Activated naive CD8-positive, alpha-beta T cell treated with anti-CD3 and anti-CD28 coated beads, Interleukin-2, amount 10 ng/mL, durations not matched to agents 7 days and 5 days (primary cell): ENCODE measurements at regions not wholly inside any gene's neighbourhood (a gene's known extent, or its start where the extent isn't known, plus 50 kb on each side); places are given as distances from the start of the nearest gene placed in this dataset.

ENCODE experiments used
- ATAC-seq: fragments of 150-1000 bp; cut with Tn5 transposase; one replicate; pipeline ENCODE4 v1.10.0; 2021; ENCODE audit warnings: low read depth, moderate library complexity
- POLR2A ChIA-PET: fragments of 350-600 bp; sonication (Branson Sonifier 250); formaldehyde crosslinking; loops from one replicate; lab custom pipeline; 2021; ENCODE audit warnings: antibody characterized with exemption; lab: Charles Lee
- DNase-seq: peaks from one replicate; pipeline ENCODE4 v3.0.0; 2021
- H3K27ac Mint-ChIP-seq: one replicate; pipeline ENCODE4 v1.8.0; 2022; ENCODE audit warnings: mild to moderate bottlenecking, mixed read lengths
- H3K27me3 Mint-ChIP-seq: one replicate; pipeline ENCODE4 v1.8.0; 2022; ENCODE audit warnings: mild to moderate bottlenecking, moderate library complexity, mixed read lengths
- H3K36me3 Mint-ChIP-seq: one replicate; pipeline ENCODE4 v1.8.0; 2021; ENCODE audit warnings: mild to moderate bottlenecking, mixed read lengths
- H3K4me1 Mint-ChIP-seq: one replicate; pipeline ENCODE4 v1.8.0; 2021; ENCODE audit warnings: mixed read lengths
- H3K4me3 Mint-ChIP-seq: one replicate; pipeline ENCODE4 v1.8.0; 2022; ENCODE audit warnings: mild to moderate bottlenecking, moderate library complexity, mixed read lengths
- H3K9me3 Mint-ChIP-seq: one replicate; pipeline ENCODE4 v1.8.0; 2021; ENCODE audit warnings: mixed read lengths

DNA sequence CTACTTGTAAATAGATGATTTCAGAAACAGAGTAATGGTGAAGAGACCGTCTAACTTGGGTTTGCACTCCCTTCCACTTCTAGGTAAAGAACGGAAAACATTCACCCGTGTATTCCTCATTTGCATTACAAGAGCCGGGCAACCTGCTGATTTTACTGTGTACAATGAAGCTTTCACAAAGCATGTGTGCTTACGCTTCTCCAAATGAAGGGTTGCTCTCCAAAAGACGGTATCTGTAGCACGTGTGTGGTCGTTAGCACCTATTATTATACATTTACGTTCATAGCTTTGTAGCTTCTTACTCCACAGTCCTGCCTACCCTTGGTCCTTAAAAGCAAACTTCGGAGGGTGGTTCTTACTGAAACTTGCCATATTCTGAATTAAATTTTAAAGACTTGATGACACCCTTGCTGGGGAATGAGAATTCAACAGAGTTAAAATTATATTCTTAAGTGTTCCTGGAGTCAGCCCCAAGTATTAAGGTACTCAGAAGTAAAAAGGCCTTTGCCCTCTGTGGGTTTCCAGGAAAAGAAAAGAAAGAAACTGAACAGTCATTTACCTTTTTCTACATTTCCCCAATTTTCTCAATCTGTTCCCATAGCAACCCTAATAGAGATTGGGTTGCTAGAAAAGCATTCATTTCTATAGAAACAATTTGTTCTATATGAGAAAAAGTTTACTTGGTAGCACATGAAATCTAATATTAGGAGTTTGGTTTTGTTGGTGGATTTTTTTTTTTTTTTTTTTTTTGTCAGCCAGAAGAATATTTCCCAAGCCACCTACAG, 61.9 kb upstream of the KCNG1 start:
- Mint-ChIP-seq H3K36me3 (no peaks in the 10 kb centered on the region), H3K4me1 (peaks cover 2% of the 10 kb centered on the region), H3K27me3 (peaks cover 18% of the 10 kb centered on the region), H3K9me3 (no peaks in the 10 kb centered on the region), H3K27ac (no peak overlapping the region), H3K4me3 (no peak overlapping the region)
- ATAC-seq (no peak), DNase-seq (no peak)
- POLR2A ChIA-PET, result interaction anchor here (0.7 kb wide), 1 partner anchor 59 kb away, joined by 3 read pairs; no protein-coding TSS in a partner anchor

DNA sequence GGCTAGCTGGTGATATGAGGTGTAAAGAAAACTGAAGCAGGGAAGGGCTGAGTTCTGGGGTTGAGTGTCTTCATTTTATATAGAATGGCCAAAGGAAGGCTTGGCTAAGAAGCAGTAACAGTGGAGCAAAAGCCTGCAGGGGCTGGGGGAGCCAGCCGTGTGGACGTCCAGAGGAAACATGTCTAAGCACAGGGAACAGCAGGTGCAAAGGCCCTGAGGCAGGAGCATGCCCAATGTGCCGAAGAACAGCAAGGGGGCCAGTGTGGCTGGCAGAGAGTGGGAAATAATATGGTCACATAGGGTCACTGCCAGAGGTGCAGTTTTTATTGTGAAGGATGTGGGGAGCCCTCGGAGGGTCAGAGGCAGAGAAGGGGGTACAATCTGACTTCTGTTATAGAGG, 60.5 kb upstream of the KCNG1 start:
- Mint-ChIP-seq H3K27me3 (peaks cover 19% of the 10 kb centered on the region), H3K27ac (no peak overlapping the region), H3K36me3 (no peaks in the 10 kb centered on the region), H3K4me3 (no peak overlapping the region), H3K4me1 (peaks cover 2% of the 10 kb centered on the region), H3K9me3 (no peaks in the 10 kb centered on the region)
- ATAC-seq, result no peak
- POLR2A ChIA-PET, result no interaction called here
- DNase-seq, result no peak

- no peak for ATAC-seq
- no peak for DNase-seq
- peaks cover 19% of the 10 kb centered on the region for H3K27me3 Mint-ChIP-seq
- H3K9me3 Mint-ChIP-seq, result no peaks in the 10 kb centered on the region
- POLR2A ChIA-PET, result no interaction called here
- H3K4me3 Mint-ChIP-seq, result no peak overlapping the region
- peaks cover 2% of the 10 kb centered on the region for H3K4me1 Mint-ChIP-seq
- H3K27ac Mint-ChIP-seq, result no peak overlapping the region
- no peaks in the 10 kb centered on the region for H3K36me3 Mint-ChIP-seq
Observed at GRCh38 chr20:51082988-51083387, 60.1 kb upstream of the KCNG1 start.

GRCh38 chr20:51080516-51080915, 57.6 kb upstream of the KCNG1 start:
- no peak overlapping the region for H3K4me3 Mint-ChIP-seq
- peaks cover 2% of the 10 kb centered on the region for H3K4me1 Mint-ChIP-seq
- no peak overlapping the region for H3K27ac Mint-ChIP-seq
- DNase-seq, result no peak
- no peaks in the 10 kb centered on the region for H3K9me3 Mint-ChIP-seq
- ATAC-seq, result no peak
- H3K27me3 Mint-ChIP-seq, result peaks cover 17% of the 10 kb centered on the region
- H3K36me3 Mint-ChIP-seq, result no peaks in the 10 kb centered on the region
- POLR2A ChIA-PET, result no interaction called here

DNA sequence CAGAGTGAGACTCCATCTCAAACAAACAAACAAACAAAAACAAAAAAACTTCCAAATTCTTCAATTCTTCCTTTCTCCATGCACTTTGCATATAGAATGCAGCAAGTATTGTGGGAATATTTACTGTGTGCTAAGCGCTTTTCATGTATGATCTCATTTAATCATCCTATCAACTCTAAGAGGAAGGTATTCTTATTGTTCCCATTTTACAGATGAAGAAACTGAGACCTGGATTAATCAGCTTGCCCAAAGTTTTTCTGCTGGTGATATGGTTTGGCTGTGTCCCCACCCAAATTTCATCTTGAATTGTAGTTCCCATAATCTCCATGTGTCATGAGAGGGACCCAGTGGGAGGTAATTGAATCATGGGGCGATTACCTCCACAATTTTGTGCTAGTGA, 56.6 kb upstream of the KCNG1 start:
- POLR2A ChIA-PET, result no interaction called here
- H3K27ac Mint-ChIP-seq, result no peak overlapping the region
- no peak overlapping the region for H3K4me3 Mint-ChIP-seq
- no peak for DNase-seq
- ATAC-seq, result no peak
- no peaks in the 10 kb centered on the region for H3K9me3 Mint-ChIP-seq
- peaks cover 19% of the 10 kb centered on the region for H3K27me3 Mint-ChIP-seq
- H3K4me1 Mint-ChIP-seq, result peaks cover 2% of the 10 kb centered on the region
- H3K36me3 Mint-ChIP-seq, result no peaks in the 10 kb centered on the region

GRCh38 chr20:51077686-51078060, 54.8 kb upstream of the KCNG1 start:
- DNase-seq, result no peak

GRCh38 chr20:51076786-51077685, 54.1 kb upstream of the KCNG1 start:
- H3K4me3 Mint-ChIP-seq, result no peak overlapping the region
- POLR2A ChIA-PET, result no interaction called here
- H3K27ac Mint-ChIP-seq, result no peak overlapping the region
- H3K36me3 Mint-ChIP-seq, result no peaks in the 10 kb centered on the region
- H3K27me3 Mint-ChIP-seq, result peaks cover 13% of the 10 kb centered on the region
- no peaks in the 10 kb centered on the region for H3K4me1 Mint-ChIP-seq
- DNase-seq, result no peak
- H3K9me3 Mint-ChIP-seq, result peaks cover 3% of the 10 kb centered on the region
- no peak for ATAC-seq

More at GRCh38 chr20:51077686-51078060, 54.8 kb upstream of the KCNG1 start:
- Mint-ChIP-seq H3K36me3 (no peaks in the 10 kb centered on the region), H3K27me3 (peaks cover 13% of the 10 kb centered on the region), H3K9me3 (peaks cover 3% of the 10 kb centered on the region), H3K27ac (no peak overlapping the region), H3K4me3 (no peak overlapping the region), H3K4me1 (no peaks in the 10 kb centered on the region)
- no peak for ATAC-seq
- POLR2A ChIA-PET, result no interaction called here

DNA sequence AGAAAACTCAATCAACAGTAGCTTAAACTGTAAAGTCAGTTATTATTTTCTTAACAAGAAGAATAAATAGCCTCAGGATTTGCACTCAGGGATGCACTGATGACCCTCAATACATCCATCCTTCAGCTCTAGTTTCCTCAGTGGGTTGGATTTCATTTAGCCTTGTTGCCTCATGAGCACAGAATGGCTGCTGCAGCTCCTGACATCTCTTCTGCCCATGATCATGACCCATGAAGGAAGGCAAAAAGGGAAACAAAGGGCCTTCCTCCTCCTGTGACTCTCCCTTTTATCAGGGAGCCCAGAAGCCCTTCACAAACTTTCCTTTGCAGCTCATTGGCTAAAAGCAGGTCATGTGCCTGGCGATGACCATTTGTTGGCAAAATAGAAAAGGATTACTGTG, 51.2 kb upstream of the KCNG1 start:
- DNase-seq (no peak), ATAC-seq (no peak)
- no peak overlapping the region for H3K27ac Mint-ChIP-seq
- H3K4me1 Mint-ChIP-seq, result no peaks in the 10 kb centered on the region
- peaks cover 3% of the 10 kb centered on the region for H3K9me3 Mint-ChIP-seq
- H3K27me3 Mint-ChIP-seq, result peaks cover 13% of the 10 kb centered on the region
- POLR2A ChIA-PET, result no interaction called here
- H3K36me3 Mint-ChIP-seq, result no peaks in the 10 kb centered on the region
- no peak overlapping the region for H3K4me3 Mint-ChIP-seq
